ENCODE measurements at regions not wholly inside any gene's neighbourhood (a gene's known extent, or its start where the extent isn't known, plus 50 kb on each side); places are given as distances from the start of the nearest gene placed in this dataset.
"Not testable (repeated sequence)": the region's sequence is repeated elsewhere in the genome, so short reads cannot be mapped to it uniquely, and the experiment has no call there.

GRCh38 chr16:80117556-80118130 lies 423.1 kb upstream of the DYNLRB2 start:
- FAIRE-seq, result no peak

GRCh38 chr16:80116711-80117110 lies 424.1 kb upstream of the DYNLRB2 start:
- no peak for FAIRE-seq

- FAIRE-seq, result no peak
Observed at GRCh38 chr16:80114699-80115098, 426.1 kb upstream of the DYNLRB2 start.

- FAIRE-seq, result no peak
Observed at GRCh38 chr16:80113873-80114574, 426.8 kb upstream of the DYNLRB2 start.

GRCh38 chr16:80109581-80109980 lies 431.2 kb upstream of the DYNLRB2 start:
- FAIRE-seq, result no peak

- FAIRE-seq, result no peak
Observed at GRCh38 chr16:80107900-80108299, 432.9 kb upstream of the DYNLRB2 start.

- FAIRE-seq, result no peak
Observed at GRCh38 chr16:80105751-80106150, 435.0 kb upstream of the DYNLRB2 start.

- FAIRE-seq, result no peak
Observed at GRCh38 chr16:80105160-80105559, 435.6 kb upstream of the DYNLRB2 start.

GRCh38 chr16:80104401-80104800 lies 436.4 kb upstream of the DYNLRB2 start:
- no peak for FAIRE-seq

GRCh38 chr16:80103463-80103862 lies 437.3 kb upstream of the DYNLRB2 start:
- no peak for FAIRE-seq

GRCh38 chr16:80100846-80101451 lies 439.8 kb upstream of the DYNLRB2 start:
- no peak for FAIRE-seq

GRCh38 chr16:80100186-80100585 lies 440.6 kb upstream of the DYNLRB2 start:
- no peak for FAIRE-seq

GRCh38 chr16:80097098-80097497 lies 443.7 kb upstream of the DYNLRB2 start:
- no peak for FAIRE-seq

GRCh38 chr16:80092681-80093080 lies 448.1 kb upstream of the DYNLRB2 start:
- FAIRE-seq, result no peak

- FAIRE-seq, result not testable (repeated sequence)
Observed at GRCh38 chr16:80091453-80091852, 449.3 kb upstream of the DYNLRB2 start.

- FAIRE-seq, result no peak
Observed at GRCh38 chr16:80085606-80086005, 455.2 kb upstream of the DYNLRB2 start.

GRCh38 chr16:80084614-80085013 lies 456.2 kb upstream of the DYNLRB2 start:
- FAIRE-seq, result no peak

GRCh38 chr16:80084163-80084562 lies 456.6 kb upstream of the DYNLRB2 start:
- no peak for FAIRE-seq

GRCh38 chr16:80082906-80083305 lies 457.9 kb upstream of the DYNLRB2 start:
- FAIRE-seq, result no peak

GRCh38 chr16:80081846-80082245 lies 458.9 kb upstream of the DYNLRB2 start:
- no peak for FAIRE-seq

GRCh38 chr16:80080287-80080851 lies 460.4 kb upstream of the DYNLRB2 start:
- FAIRE-seq, result no peak

GRCh38 chr16:80079072-80079471 lies 461.7 kb upstream of the DYNLRB2 start:
- FAIRE-seq, result no peak

- no peak for FAIRE-seq
Observed at GRCh38 chr16:80077696-80078095, 463.1 kb upstream of the DYNLRB2 start.

- no peak for FAIRE-seq
Observed at GRCh38 chr16:80074329-80074728, 466.5 kb upstream of the DYNLRB2 start.
